Ishikawa (cell line): ENCODE measurements at regions not wholly inside any gene's neighbourhood (a gene's known extent, or its start where the extent isn't known, plus 50 kb on each side); places are given as distances from the start of the nearest gene placed in this dataset.

Experiments used
- CEBPB ChIP-seq: IDR thresholded peaks from 2 replicates; pipeline ENCODE4 v1.6.1; 2012
- CREB1 ChIP-seq: IDR thresholded peaks from 2 replicates; pipeline ENCODE4 v1.6.1; 2012; ENCODE audit warnings: low read depth
- EGR1 ChIP-seq: IDR thresholded peaks from 2 replicates; pipeline ENCODE4 v1.6.1; 2012
- EP300 ChIP-seq: IDR thresholded peaks from 2 replicates; pipeline ENCODE4 v1.6.1; 2012; ENCODE audit warnings: borderline replicate concordance
- FOXM1 ChIP-seq: IDR thresholded peaks from 2 replicates; pipeline ENCODE4 v1.6.1; 2012; ENCODE audit warnings: low read depth, borderline replicate concordance
- NFIC ChIP-seq: IDR thresholded peaks from 2 replicates; pipeline ENCODE4 v1.6.1; 2012
- RAD21 ChIP-seq: IDR thresholded peaks from 2 replicates; pipeline ENCODE4 v1.6.1; 2012; ENCODE audit warnings: low read depth
- TAF1 ChIP-seq: IDR thresholded peaks from 2 replicates; pipeline ENCODE4 v1.6.1; 2012; ENCODE audit warnings: low read depth, mild to moderate bottlenecking
- TCF12 ChIP-seq: IDR thresholded peaks from 2 replicates; pipeline ENCODE4 v1.6.1; 2012; ENCODE audit warnings: low read depth
- TEAD4 ChIP-seq: IDR thresholded peaks from 2 replicates; pipeline ENCODE4 v1.6.1; 2012
- YY1 ChIP-seq: IDR thresholded peaks from 2 replicates; pipeline ENCODE4 v1.6.1; 2012; ENCODE audit warnings: low read depth
- ZBTB7A ChIP-seq: IDR thresholded peaks from 2 replicates; pipeline ENCODE4 v1.6.1; 2012; ENCODE audit warnings: low read depth
- TF ChIP-seq, protein P1 (sequence below): IDR thresholded peaks from 2 replicates; pipeline ENCODE4 v1.6.1; 2012
- TF ChIP-seq, protein P2 (sequence below): IDR thresholded peaks from 2 replicates; pipeline ENCODE4 v1.6.1; 2012; ENCODE audit warnings: low read depth, mild to moderate bottlenecking
- TF ChIP-seq, protein P3 (sequence below): IDR thresholded peaks from 2 replicates; pipeline ENCODE4 v1.6.1; 2012

DNA sequence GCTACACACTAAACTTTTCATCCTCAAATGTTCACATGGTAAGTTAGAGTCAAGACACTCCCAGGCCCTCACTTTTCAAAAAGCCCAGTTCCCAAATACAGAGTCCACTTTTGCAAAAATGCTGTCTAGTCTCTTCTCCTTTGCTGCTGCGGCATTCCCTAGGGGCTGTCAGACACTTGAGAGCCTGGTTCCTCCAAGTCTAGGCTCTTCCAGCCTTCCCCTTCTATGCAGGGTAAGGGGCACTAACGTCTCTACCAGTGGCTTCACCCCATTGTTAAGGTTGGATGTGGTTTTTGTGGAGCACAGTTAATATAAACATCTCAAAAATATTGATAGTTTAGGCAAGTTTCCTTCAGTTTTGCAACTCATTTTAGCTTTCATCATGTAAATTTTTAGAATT lies 181.5 kb downstream of the KIF18A start:
- TF ChIP-seq, protein P1, sequence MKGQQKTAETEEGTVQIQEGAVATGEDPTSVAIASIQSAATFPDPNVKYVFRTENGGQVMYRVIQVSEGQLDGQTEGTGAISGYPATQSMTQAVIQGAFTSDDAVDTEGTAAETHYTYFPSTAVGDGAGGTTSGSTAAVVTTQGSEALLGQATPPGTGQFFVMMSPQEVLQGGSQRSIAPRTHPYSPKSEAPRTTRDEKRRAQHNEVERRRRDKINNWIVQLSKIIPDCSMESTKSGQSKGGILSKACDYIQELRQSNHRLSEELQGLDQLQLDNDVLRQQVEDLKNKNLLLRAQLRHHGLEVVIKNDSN = no peak
- no peak for TF ChIP-seq TAF1
- TF ChIP-seq, protein P2, sequence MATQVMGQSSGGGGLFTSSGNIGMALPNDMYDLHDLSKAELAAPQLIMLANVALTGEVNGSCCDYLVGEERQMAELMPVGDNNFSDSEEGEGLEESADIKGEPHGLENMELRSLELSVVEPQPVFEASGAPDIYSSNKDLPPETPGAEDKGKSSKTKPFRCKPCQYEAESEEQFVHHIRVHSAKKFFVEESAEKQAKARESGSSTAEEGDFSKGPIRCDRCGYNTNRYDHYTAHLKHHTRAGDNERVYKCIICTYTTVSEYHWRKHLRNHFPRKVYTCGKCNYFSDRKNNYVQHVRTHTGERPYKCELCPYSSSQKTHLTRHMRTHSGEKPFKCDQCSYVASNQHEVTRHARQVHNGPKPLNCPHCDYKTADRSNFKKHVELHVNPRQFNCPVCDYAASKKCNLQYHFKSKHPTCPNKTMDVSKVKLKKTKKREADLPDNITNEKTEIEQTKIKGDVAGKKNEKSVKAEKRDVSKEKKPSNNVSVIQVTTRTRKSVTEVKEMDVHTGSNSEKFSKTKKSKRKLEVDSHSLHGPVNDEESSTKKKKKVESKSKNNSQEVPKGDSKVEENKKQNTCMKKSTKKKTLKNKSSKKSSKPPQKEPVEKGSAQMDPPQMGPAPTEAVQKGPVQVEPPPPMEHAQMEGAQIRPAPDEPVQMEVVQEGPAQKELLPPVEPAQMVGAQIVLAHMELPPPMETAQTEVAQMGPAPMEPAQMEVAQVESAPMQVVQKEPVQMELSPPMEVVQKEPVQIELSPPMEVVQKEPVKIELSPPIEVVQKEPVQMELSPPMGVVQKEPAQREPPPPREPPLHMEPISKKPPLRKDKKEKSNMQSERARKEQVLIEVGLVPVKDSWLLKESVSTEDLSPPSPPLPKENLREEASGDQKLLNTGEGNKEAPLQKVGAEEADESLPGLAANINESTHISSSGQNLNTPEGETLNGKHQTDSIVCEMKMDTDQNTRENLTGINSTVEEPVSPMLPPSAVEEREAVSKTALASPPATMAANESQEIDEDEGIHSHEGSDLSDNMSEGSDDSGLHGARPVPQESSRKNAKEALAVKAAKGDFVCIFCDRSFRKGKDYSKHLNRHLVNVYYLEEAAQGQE = no peak
- TF ChIP-seq EP300 = no peak
- TF ChIP-seq, protein P3, sequence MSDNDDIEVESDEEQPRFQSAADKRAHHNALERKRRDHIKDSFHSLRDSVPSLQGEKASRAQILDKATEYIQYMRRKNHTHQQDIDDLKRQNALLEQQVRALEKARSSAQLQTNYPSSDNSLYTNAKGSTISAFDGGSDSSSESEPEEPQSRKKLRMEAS = no peak
- no peak for TF ChIP-seq FOXM1
- TF ChIP-seq TEAD4 = no peak
- TF ChIP-seq NFIC = no peak
- no peak for TF ChIP-seq RAD21
- no peak for TF ChIP-seq CEBPB
- TF ChIP-seq EGR1 = no peak
- no peak for TF ChIP-seq TCF12
- no peak for TF ChIP-seq ZBTB7A
- no peak for TF ChIP-seq YY1
- no peak for TF ChIP-seq CREB1

DNA sequence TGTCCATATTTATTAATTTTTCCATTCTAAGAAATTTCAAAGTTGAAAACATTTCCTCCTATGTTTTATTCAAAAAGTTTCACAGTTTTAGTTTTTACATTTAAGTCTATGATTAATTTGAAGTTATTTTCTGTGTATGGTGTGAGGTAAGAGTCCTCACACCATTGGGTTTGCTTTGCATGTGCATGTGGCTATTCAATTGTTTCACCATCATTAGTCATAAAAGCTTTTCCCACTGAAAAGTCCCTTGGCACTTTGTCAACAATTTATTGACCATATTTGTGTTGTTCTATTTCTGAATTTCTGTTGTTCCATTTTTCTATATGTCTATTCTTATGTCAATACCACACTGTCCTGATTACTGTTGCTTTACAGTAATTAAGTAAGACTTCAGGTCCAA lies 186.5 kb downstream of the KIF18A start:
- TF ChIP-seq CEBPB = no peak
- no peak for TF ChIP-seq TAF1
- TF ChIP-seq, protein P3 = no peak
- TF ChIP-seq EP300 = no peak
- TF ChIP-seq CREB1 = no peak
- TF ChIP-seq ZBTB7A = no peak
- TF ChIP-seq NFIC = no peak
- TF ChIP-seq RAD21 = no peak
- no peak for TF ChIP-seq EGR1
- no peak for TF ChIP-seq YY1
- TF ChIP-seq FOXM1 = no peak
- no peak for TF ChIP-seq TEAD4
- TF ChIP-seq, protein P2 = no peak
- TF ChIP-seq, protein P1 = no peak

DNA sequence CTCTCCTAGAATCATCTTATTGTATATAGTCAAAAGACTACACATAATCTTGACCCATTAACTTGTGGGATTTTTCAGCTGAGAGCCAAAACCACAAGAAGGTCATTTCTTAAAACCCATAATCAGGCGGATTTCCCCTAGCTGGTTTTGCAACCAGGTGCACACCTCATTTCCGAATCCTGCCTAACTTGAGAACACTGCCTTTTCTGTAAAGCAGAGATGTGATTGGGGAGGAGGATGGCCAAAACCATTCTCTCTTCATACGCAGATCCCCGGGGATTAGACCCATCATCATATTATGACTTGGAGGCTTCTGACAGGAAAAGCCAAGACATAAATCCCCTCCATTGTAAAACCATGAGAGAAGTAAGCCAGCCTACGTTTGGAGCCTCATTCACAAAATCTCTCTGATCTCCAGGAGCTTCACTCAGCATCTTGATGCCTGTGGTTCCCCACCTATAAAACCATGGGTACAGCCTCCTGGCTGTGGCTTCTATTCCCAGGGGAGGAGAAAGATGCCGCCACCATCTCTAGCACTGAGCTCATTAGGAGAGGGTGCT lies 191.3 kb downstream of the KIF18A start:
- no peak for TF ChIP-seq CREB1
- TF ChIP-seq EGR1 = no peak
- TF ChIP-seq CEBPB = no peak
- no peak for TF ChIP-seq FOXM1
- no peak for TF ChIP-seq YY1
- TF ChIP-seq, protein P2 = no peak
- TF ChIP-seq EP300 = no peak
- no peak for TF ChIP-seq TEAD4
- TF ChIP-seq RAD21 = no peak
- TF ChIP-seq ZBTB7A = no peak
- TF ChIP-seq, protein P1 = no peak
- no peak for TF ChIP-seq TCF12
- no peak for TF ChIP-seq NFIC

DNA sequence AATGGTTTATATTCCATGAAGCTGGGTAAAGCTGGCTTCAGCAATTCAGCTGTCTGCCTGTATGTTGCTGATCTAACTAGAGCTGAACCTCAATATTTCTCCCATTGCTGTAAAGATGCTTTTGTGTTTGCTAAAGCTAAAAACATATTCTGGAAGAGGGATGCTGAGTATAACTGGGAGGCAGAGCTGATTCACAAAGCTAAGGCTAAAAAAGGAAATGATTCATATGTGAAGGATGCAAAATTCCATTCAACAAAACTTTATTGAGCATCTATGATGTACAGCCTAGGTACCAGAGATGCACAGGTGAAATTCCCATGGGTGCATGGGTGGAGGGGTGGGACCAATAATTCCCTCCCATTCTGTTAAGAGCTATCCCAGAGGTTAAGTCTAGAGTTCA lies 193.9 kb downstream of the KIF18A start:
- no peak for TF ChIP-seq EP300
- no peak for TF ChIP-seq RAD21
- TF ChIP-seq NFIC = no peak
- TF ChIP-seq FOXM1 = no peak
- no peak for TF ChIP-seq ZBTB7A
- TF ChIP-seq, protein P2 = no peak
- TF ChIP-seq TCF12 = no peak
- TF ChIP-seq TEAD4 = no peak
- TF ChIP-seq, protein P3 = no peak
- no peak for TF ChIP-seq TAF1
- no peak for TF ChIP-seq YY1
- no peak for TF ChIP-seq CEBPB
- TF ChIP-seq CREB1 = no peak
- no peak for TF ChIP-seq EGR1
- TF ChIP-seq, protein P1 = no peak
